ENCODE measurements at regions not wholly inside any gene's neighbourhood (a gene's known extent, or its start where the extent isn't known, plus 50 kb on each side); places are given as distances from the start of the nearest gene placed in this dataset.

DNA sequence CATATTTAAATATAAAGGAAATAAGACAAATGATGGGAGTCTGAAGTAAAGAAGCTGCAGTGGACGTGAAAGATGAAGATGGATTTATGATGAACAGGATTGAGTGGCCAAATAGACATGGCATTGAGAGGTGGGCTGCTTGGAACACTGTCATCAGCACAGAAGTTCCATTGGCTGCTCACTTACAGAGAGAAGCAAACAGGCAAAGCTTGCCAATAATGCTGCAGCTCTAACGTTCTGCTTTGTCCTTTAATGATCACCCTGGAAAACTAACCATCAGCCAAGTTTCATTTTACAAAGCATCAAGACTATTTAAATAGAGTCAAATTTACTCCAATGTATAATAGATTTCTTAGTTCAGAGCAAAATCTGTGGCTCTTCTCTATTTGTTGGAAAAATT, 721.4 kb downstream of the TMTC2 start:
- no peak for DNase-seq

- no peak for DNase-seq
These were observed 717.8 kb downstream of the TMTC2 start for GRCh38 chr12:83404521-83404920.

- no peak for DNase-seq
These were observed 703.5 kb downstream of the TMTC2 start for GRCh38 chr12:83390186-83390585.

- DNase-seq = no peak
These were observed 702.7 kb downstream of the TMTC2 start for GRCh38 chr12:83389237-83389996.

GRCh38 chr12:83388551-83388950, 701.8 kb downstream of the TMTC2 start:
- no peak for DNase-seq

- DNase-seq = no peak
These were observed 700.0 kb downstream of the TMTC2 start for GRCh38 chr12:83386527-83387264.

GRCh38 chr12:83378186-83378727, 691.6 kb downstream of the TMTC2 start:
- DNase-seq = no peak

- no peak for DNase-seq
These were observed 678.6 kb downstream of the TMTC2 start for GRCh38 chr12:83365317-83365716.

DNA sequence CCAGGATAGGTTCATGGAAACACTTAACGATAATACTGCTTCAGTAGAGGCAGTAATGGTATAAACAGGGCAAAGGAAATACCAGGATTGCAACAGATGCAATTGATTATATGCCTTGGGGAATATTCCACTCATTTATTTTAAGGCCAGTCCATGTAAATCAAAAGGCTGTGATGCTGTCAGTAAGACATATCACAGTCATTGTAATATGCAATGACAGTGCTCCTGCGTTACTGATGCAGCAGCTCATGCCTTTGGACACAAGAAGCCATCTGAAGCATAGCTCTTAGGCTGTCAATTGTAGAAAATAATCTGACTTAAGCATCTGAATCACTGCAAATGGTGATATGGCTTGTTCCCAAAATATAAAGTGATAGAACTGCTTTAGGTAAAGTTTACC, 674.8 kb downstream of the TMTC2 start:
- DNase-seq = no peak

GRCh38 chr12:83361071-83361470, 674.4 kb downstream of the TMTC2 start:
- no peak for DNase-seq

GRCh38 chr12:83349907-83350611, 663.4 kb downstream of the TMTC2 start:
- DNase-seq = no peak

- no peak for DNase-seq
These were observed 659.6 kb downstream of the TMTC2 start for GRCh38 chr12:83346333-83346732.

DNA sequence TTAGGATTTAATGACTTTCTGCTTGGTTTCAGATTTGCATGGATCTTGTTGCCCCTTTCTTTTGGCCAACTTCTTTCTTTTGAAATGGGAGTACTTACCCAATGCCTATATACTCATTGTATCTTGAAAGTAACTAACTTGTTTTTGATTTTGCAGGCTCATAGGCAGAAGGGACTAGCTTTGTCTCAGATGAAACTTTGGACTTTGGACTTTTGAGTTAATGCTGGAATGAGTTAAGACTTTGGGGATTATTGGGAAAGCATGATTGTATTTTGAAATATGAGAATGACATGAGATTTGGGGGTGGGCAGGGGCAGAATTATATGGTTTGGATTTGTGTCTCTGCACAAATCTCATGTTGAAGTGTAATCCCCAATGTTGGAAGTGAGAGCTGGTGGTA, 657.1 kb downstream of the TMTC2 start:
- DNase-seq = no peak

DNA sequence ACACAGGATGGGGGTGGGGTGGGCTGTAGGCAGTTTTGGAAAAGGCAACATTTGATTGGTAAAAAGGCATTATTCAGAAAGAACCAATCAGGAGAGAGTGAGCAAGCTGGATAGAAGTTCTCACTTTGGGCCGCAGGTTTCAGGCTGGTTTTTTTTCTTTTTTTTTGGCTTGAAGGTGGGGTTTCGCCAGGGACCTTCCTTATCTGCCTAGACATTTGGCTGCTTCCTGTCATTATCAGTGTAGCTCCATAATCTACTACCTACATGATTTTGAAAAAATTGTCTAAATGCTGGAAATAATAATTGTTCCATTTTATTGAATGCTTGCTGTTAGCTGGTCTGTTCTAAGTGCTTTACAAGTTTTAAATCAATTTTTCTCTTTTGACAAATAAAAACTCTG, 649.0 kb downstream of the TMTC2 start:
- no peak for DNase-seq

GRCh38 chr12:83326666-83327065, 640.0 kb downstream of the TMTC2 start:
- no peak for DNase-seq

GRCh38 chr12:83323866-83324265, 637.2 kb downstream of the TMTC2 start:
- DNase-seq = no peak

- no peak for DNase-seq
These were observed 636.1 kb downstream of the TMTC2 start for GRCh38 chr12:83322809-83323208.

DNA sequence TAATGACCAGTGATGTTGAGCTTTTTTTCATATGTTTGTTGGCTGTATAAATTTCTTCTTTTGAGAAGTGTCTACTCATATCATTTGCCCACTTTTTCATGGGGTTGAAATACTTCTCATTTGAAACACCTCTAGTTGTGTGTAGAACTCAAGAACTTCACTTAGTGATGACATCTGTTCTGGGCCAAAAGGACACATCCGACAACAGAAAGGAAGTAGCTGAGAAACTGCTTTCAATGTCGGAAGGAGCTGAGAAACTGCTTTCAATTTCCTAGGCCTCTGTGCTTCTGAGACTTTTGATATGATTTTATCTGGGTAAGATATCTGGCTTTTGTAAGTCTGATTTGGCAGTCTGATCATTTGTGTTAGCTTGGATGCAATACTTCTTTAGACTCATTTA, 635.3 kb downstream of the TMTC2 start:
- DNase-seq = no peak

- no peak for DNase-seq
These were observed 633.6 kb downstream of the TMTC2 start for GRCh38 chr12:83320350-83320749.

- no peak for DNase-seq
These were observed 631.8 kb downstream of the TMTC2 start for GRCh38 chr12:83318386-83319098.

DNA sequence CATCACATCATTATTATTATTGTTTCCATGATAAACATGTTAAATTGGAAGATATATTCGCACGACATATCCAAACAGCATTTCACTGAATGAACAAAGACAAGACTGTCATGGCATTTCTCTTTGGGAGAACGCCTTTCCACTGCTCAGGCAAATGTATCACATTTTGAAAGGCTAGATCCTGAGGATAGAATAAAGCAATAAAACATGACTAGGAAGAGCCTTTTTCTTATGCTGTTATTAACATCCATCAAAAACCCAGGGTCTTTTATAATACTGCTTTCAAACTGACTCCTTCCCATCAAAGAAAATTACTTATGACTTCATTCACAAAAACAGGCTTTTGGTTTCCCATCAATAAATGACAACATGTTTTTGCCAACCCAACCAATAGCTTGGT, 630.9 kb downstream of the TMTC2 start:
- DNase-seq = no peak

DNA sequence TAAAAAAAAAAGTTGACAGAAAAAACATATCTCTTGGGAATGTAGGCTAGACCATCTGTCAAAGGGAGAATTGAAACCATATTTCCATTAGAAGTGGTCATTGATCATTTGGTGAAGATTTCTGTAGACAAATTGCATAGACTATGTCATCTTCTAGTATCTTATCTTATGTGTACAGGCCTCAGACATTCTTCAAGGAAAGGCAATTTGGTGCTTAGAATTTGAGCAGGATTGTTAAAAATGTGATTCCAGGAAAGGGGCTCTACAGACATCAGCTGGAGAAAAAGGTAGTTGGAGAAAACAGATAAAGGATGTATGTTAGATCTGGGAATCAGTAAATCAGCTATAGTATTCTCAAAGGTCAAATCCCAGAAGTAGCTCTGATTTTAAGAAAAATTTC, 627.1 kb downstream of the TMTC2 start:
- DNase-seq = no peak

DNA sequence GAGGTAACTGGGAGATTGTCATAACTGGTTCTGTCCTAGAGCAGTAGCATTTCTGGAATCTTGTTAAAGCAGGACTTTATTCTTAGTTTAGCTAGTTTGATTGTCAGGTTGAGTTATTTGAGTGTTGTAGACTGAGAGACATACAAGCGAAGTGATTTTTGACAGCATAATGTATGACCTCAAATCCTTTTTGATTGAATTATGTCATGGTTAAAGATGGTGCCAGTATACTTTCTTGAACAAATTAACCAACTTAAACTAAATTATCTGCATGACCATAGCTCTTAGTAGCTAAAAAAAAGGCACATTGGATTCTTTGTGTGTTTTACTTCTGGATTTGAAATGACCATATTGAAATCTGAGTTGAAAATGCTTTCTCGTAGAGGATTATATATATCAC, 626.6 kb downstream of the TMTC2 start:
- no peak for DNase-seq

Measured in bone marrow (tissue), 2 donors.